ENCODE measurements at regions not wholly inside any gene's neighbourhood (a gene's known extent, or its start where the extent isn't known, plus 50 kb on each side); places are given as distances from the start of the nearest gene placed in this dataset.

DNA sequence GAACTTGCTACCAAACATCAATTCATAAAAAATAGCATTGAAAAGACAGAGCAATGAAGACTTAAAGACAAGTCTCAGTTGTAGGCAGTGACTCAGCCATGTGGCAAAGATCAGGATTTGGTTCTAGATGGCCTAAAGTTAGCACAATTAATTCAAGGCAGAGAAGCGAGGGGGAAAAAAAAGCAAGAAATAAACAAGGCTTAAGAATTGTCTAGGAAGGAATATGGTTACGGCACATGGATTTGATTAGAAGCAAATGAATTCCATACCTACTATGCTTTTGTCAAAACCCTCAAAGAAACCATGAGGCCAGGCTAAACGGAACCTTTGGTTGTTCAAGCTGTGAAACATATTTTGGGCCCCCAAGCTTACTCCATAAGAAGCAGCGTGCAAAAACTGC is 362.2 kb upstream of the KCNH7 start:
- DNase-seq: no peak
- no peak overlapping the region for H3K27ac Mint-ChIP-seq
- no peaks in the 10 kb centered on the region for H3K4me1 Mint-ChIP-seq
- intact Hi-C loops (cut with micrococcal nuclease): no loop called here
- H3K9me3 Mint-ChIP-seq: no peaks in the 10 kb centered on the region
- H3K36me3 Mint-ChIP-seq (ENCODE audit: low read depth): no peaks in the 10 kb centered on the region
- no peaks in the 10 kb centered on the region for H3K27me3 Mint-ChIP-seq
- no peak overlapping the region for H3K4me3 Mint-ChIP-seq

- H3K4me3 Mint-ChIP-seq: no peak overlapping the region
Measured at GRCh38 chr2:163198972-163199371, 360.4 kb upstream of the KCNH7 start.

GRCh38 chr2:163198007-163198406 is 359.4 kb upstream of the KCNH7 start:
- Mint-ChIP-seq H3K4me3 (no peak overlapping the region), H3K9me3 (no peaks in the 10 kb centered on the region), H3K27me3 (no peaks in the 10 kb centered on the region), H3K27ac (no peak overlapping the region), H3K36me3 (ENCODE audit: low read depth) (no peaks in the 10 kb centered on the region), H3K4me1 (no peaks in the 10 kb centered on the region)
- intact Hi-C loops (cut with micrococcal nuclease): no loop called here
- DNase-seq: no peak

More at GRCh38 chr2:163198972-163199371, 360.4 kb upstream of the KCNH7 start:
- no peak for DNase-seq
- H3K4me1 Mint-ChIP-seq: no peaks in the 10 kb centered on the region
- H3K27me3 Mint-ChIP-seq: no peaks in the 10 kb centered on the region
- H3K9me3 Mint-ChIP-seq: no peaks in the 10 kb centered on the region
- intact Hi-C loops (cut with micrococcal nuclease): no loop called here
- H3K27ac Mint-ChIP-seq: no peak overlapping the region
- no peaks in the 10 kb centered on the region for H3K36me3 Mint-ChIP-seq (ENCODE audit: low read depth)

DNA sequence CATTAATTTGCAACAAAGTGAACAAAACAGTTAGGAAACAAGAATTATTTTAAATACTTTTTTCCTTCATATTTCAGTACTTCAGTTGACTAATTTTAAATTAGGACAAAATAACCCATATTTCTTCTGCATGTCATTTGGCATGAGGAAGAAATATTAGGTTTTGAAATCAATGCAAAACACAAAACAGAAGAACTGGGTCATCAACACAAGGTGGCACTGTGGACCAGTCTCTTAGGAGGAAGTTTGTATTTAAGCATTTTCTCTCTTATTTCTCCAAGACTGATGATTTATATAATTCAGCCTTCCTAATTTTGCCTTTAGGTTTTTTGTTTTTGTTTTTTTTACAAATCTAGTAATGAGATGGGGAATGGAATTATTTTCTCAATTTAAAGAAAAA is 352.8 kb upstream of the KCNH7 start:
- Mint-ChIP-seq H3K27me3 (no peaks in the 10 kb centered on the region), H3K27ac (no peak overlapping the region), H3K36me3 (ENCODE audit: low read depth) (no peaks in the 10 kb centered on the region), H3K4me1 (no peaks in the 10 kb centered on the region), H3K9me3 (no peaks in the 10 kb centered on the region), H3K4me3 (no peak overlapping the region)
- intact Hi-C loops (cut with micrococcal nuclease): no loop called here
- no peak for DNase-seq

- intact Hi-C loops (cut with micrococcal nuclease): no loop called here
- Mint-ChIP-seq H3K4me1 (no peaks in the 10 kb centered on the region), H3K4me3 (no peak overlapping the region), H3K27me3 (no peaks in the 10 kb centered on the region), H3K9me3 (no peaks in the 10 kb centered on the region), H3K36me3 (ENCODE audit: low read depth) (no peaks in the 10 kb centered on the region), H3K27ac (no peak overlapping the region)
- DNase-seq: no peak
Measured at GRCh38 chr2:163187995-163188655, 349.6 kb upstream of the KCNH7 start.

DNA sequence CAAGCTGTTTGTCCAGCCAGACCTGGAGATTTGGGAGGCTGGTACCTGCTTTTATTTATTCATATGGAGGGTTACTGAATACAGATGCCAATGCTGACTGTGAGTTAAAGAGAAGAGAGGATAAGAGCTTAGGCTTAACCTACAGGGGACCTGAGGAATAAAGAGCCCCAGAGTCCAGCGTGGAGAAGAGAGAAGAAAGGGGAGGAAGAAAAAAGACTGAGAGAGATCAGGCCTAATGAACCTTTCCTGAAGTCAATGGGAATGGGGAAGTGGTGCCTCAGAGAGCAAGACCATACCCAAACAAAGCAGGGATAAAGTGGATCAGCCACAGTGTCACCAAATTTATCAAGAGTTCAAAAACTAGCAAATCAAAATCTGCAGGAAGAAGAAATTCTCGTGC is 348.6 kb upstream of the KCNH7 start:
- DNase-seq: no peak
- H3K27ac Mint-ChIP-seq: no peak overlapping the region
- H3K27me3 Mint-ChIP-seq: no peaks in the 10 kb centered on the region
- H3K9me3 Mint-ChIP-seq: no peaks in the 10 kb centered on the region
- no peaks in the 10 kb centered on the region for H3K4me1 Mint-ChIP-seq
- H3K36me3 Mint-ChIP-seq (ENCODE audit: low read depth): no peaks in the 10 kb centered on the region
- no peak overlapping the region for H3K4me3 Mint-ChIP-seq
- intact Hi-C loops (cut with micrococcal nuclease): no loop called here

DNA sequence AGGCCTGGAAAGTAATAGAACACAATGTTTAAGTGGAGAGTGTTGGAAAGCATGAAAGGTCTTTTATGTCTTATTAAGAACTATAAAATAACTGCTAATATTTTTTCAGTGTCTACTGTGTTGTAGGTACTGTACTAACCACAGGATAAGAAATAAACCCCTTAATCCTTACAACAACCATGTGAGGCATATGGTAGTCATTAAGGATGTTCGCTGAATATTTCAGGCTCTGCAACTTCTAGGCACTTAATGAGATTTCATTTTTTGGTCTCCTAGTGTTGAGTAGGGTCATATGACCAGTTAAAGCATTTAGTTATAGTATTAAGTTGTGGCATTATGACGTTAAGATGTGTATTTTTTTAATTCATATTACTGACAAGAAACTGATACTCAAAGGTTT is 346.6 kb upstream of the KCNH7 start:
- Mint-ChIP-seq H3K27ac (no peak overlapping the region), H3K27me3 (no peaks in the 10 kb centered on the region), H3K4me3 (no peak overlapping the region), H3K36me3 (ENCODE audit: low read depth) (no peaks in the 10 kb centered on the region), H3K4me1 (no peaks in the 10 kb centered on the region), H3K9me3 (no peaks in the 10 kb centered on the region)
- intact Hi-C loops (cut with micrococcal nuclease): no loop called here
- no peak for DNase-seq

DNA sequence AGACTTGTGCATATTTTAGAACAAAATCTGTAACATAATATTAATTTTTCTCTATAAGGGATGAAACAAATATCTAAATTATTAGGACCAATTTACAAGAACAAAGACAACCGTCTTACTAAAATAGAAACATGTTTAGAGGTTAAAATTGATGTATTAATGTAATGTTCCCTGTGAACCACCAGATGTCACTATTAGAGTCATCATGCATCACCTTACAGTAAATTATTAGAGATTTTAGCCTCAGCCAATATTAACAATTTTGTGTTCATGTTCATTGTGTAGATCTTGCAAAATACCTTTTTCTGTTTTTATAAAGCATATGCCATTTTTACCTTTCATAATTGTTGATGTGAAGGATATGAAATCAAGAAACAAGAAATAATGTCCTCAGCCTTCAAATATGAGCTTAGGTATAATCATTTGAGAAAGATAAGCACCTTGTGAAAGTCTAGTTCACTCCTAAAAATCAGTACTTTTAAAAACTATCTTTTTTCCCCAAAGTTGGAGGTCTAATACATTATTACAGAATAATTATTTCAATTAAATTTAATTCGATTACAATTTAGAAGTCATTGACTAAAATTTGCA is 344.3 kb upstream of the KCNH7 start:
- no peaks in the 10 kb centered on the region for H3K4me1 Mint-ChIP-seq
- H3K9me3 Mint-ChIP-seq: no peaks in the 10 kb centered on the region
- intact Hi-C loops (cut with micrococcal nuclease): no loop called here

GRCh38 chr2:163177592-163177991 is 339.0 kb upstream of the KCNH7 start:
- Mint-ChIP-seq H3K9me3 (no peaks in the 10 kb centered on the region), H3K36me3 (ENCODE audit: low read depth) (no peaks in the 10 kb centered on the region), H3K27ac (no peak overlapping the region), H3K27me3 (no peaks in the 10 kb centered on the region), H3K4me1 (no peaks in the 10 kb centered on the region), H3K4me3 (no peak overlapping the region)
- intact Hi-C loops (cut with micrococcal nuclease): no loop called here
- no peak for DNase-seq

More for the DNA sequence above, 344.3 kb upstream of the KCNH7 start:
- no peak for DNase-seq
- no peaks in the 10 kb centered on the region for H3K36me3 Mint-ChIP-seq (ENCODE audit: low read depth)
- H3K27me3 Mint-ChIP-seq: no peaks in the 10 kb centered on the region
- H3K27ac Mint-ChIP-seq: no peak overlapping the region
- no peak overlapping the region for H3K4me3 Mint-ChIP-seq

- intact Hi-C loops (cut with micrococcal nuclease): no loop called here
- no peak for DNase-seq
- Mint-ChIP-seq H3K36me3 (ENCODE audit: low read depth) (no peaks in the 10 kb centered on the region), H3K4me3 (no peak overlapping the region), H3K9me3 (no peaks in the 10 kb centered on the region), H3K27ac (no peak overlapping the region), H3K4me1 (no peaks in the 10 kb centered on the region), H3K27me3 (no peaks in the 10 kb centered on the region)
Measured at GRCh38 chr2:163175294-163175693, 336.7 kb upstream of the KCNH7 start.

DNA sequence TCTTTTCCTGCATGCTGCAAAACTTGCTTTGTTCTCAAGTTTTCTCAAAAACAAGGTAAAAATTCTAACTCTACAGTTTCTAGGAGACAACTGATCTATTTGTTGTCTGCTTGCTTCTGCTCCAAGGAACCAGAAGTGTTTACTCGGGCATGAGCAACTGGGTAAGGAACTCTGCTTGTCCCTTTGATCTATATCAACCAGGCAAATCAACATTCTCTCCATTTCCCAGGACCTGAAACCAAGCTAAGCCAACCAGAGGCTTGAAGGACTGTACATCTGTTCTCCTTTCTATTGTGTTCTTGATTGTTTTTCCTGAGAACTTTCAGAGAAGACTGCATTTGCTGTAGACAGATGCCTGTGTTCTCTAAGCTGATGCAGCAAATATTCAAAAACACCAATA is 335.0 kb upstream of the KCNH7 start:
- no peak overlapping the region for H3K4me3 Mint-ChIP-seq
- H3K36me3 Mint-ChIP-seq (ENCODE audit: low read depth): no peaks in the 10 kb centered on the region
- no peak overlapping the region for H3K27ac Mint-ChIP-seq
- intact Hi-C loops (cut with micrococcal nuclease): no loop called here
- H3K9me3 Mint-ChIP-seq: no peaks in the 10 kb centered on the region
- H3K27me3 Mint-ChIP-seq: no peaks in the 10 kb centered on the region
- no peaks in the 10 kb centered on the region for H3K4me1 Mint-ChIP-seq
- no peak for DNase-seq

- Mint-ChIP-seq H3K27me3 (no peaks in the 10 kb centered on the region), H3K27ac (no peak overlapping the region), H3K4me3 (no peak overlapping the region), H3K9me3 (no peaks in the 10 kb centered on the region), H3K4me1 (no peaks in the 10 kb centered on the region), H3K36me3 (ENCODE audit: low read depth) (no peaks in the 10 kb centered on the region)
- DNase-seq: no peak
- intact Hi-C loops (cut with micrococcal nuclease): no loop called here
Measured at GRCh38 chr2:163171786-163172530, 333.4 kb upstream of the KCNH7 start.

DNA sequence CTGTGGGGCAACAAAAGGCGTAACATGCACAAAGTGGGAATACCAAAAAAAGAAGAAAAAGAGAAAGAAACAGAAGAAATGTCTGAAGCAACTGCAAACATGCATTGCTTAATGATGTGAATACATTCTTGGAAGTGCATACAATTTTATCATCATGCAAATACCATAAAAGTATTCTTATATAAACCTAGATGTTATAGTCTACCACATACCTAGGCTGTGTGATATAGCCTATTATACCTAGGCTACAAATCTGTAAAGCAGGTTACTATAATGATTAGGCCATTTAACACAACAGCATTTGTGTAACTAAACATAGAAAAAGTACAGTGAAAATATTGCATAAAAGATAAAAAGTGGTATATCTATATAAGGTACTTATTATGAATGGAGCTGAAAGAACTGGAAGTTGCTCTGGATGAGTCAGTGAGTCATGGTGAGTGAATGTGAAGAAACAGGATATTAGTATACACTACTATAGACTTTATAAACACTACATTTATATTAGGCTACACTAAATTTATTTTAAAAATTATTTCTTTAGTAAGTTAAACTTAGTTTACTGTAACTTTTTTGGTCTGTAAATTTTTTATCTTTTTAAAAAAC is 319.4 kb upstream of the KCNH7 start:
- no peak for DNase-seq
- no peaks in the 10 kb centered on the region for H3K9me3 Mint-ChIP-seq
- no peaks in the 10 kb centered on the region for H3K27me3 Mint-ChIP-seq
- intact Hi-C loops (cut with micrococcal nuclease): no loop called here
- H3K4me1 Mint-ChIP-seq: no peaks in the 10 kb centered on the region
- H3K4me3 Mint-ChIP-seq: no peak overlapping the region
- no peaks in the 10 kb centered on the region for H3K36me3 Mint-ChIP-seq (ENCODE audit: low read depth)
- H3K27ac Mint-ChIP-seq: no peak overlapping the region

DNA sequence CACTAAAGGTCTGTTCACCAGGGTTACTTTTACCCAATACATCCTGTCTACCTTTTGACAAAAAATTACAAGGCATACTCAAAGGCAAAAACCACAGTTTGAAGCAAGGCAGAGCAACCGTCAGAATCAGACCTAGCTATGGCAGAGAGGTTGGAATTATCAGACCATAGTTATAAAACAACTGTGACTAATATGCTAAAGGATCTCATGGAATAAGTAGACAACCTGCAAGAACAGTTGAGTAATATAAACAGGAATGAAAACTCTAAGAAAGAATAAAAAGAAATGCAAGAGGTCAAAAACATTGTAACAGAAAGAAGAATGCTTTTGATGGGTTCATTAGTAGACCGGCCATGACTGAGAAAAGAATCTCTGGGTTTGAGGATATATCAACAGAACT is 318.8 kb upstream of the KCNH7 start:
- Mint-ChIP-seq H3K9me3 (no peaks in the 10 kb centered on the region), H3K27ac (no peak overlapping the region), H3K4me3 (no peak overlapping the region), H3K4me1 (no peaks in the 10 kb centered on the region), H3K27me3 (no peaks in the 10 kb centered on the region), H3K36me3 (ENCODE audit: low read depth) (no peaks in the 10 kb centered on the region)
- no peak for DNase-seq
- intact Hi-C loops (cut with micrococcal nuclease): no loop called here
